GM23248 (cell line): ENCODE measurements at regions not wholly inside any gene's neighbourhood (a gene's known extent, or its start where the extent isn't known, plus 50 kb on each side); places are given as distances from the start of the nearest gene placed in this dataset.

Experiments
- EZH2 ChIP-seq: fragments of 200-600 bp; sonication (generic); IDR thresholded peaks from 2 replicates; pipeline ENCODE4 v1.6.1; 2018; ENCODE audit warnings: antibody characterized with exemption, mild to moderate bottlenecking; ENCODE audit not compliant: insufficient read depth, poor library complexity, severe bottlenecking
- EZH2phosphoT487 ChIP-seq: fragments of 200-600 bp; sonication (generic); IDR thresholded peaks from 2 replicates; pipeline ENCODE4 v1.6.1; 2018; ENCODE audit warnings: antibody characterized with exemption, moderate library complexity, mild to moderate bottlenecking, low read depth; ENCODE audit not compliant: insufficient read depth

DNA sequence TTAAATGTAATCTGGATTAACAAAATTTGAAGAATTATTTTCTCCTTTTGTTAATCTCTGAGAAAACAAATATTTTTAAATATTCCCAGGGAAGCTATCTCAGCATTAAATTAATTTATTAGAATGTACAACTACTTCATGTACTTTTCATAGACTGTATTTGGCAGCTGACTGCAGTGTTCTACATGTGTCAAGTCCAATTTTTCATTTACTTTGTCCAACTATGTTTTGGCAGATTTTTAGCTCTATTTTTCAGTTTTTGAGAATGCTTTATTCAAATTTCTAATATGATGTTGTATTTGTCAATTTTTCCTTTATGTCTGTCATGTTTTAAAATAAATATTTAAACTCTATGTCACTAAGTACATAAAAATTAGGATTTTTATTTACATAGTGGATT is 925.1 kb downstream of the OTOL1 start:
- TF ChIP-seq EZH2phosphoT487: no peak
- TF ChIP-seq EZH2: no peak
